H1 (cell line): ENCODE measurements at regions not wholly inside any gene's neighbourhood (a gene's known extent, or its start where the extent isn't known, plus 50 kb on each side); places are given as distances from the start of the nearest gene placed in this dataset.

Experiments used
- CBX8 ChIP-seq: fragments of 300-800, 300-1000 bp; sonication (generic); IDR thresholded peaks from 2 replicates; pipeline ENCODE4 v1.7.1; 2016; ENCODE audit warnings: low read depth, low read length, borderline replicate concordance
- CHD2 ChIP-seq: IDR thresholded peaks from 2 replicates; pipeline ENCODE4 v1.6.1; 2012; ENCODE audit warnings: low read length, improper control_type of control experiment
- CHD7 ChIP-seq: fragments of 300-600 bp; sonication (generic); IDR thresholded peaks from 2 replicates; pipeline ENCODE4 v1.7.1; 2012; ENCODE audit warnings: low read length, moderate library complexity, mild to moderate bottlenecking, inconsistent platforms; ENCODE audit not compliant: insufficient replicate concordance
- E2F6 ChIP-seq: IDR thresholded peaks from 2 replicates; pipeline ENCODE4 v1.6.1; 2012; ENCODE audit warnings: inconsistent platforms
- HDAC6 ChIP-seq: IDR thresholded peaks from one replicate; pipeline ENCODE4 v1.7.1; 2012; ENCODE audit warnings: low read depth, mild to moderate bottlenecking, inconsistent platforms, low read length, moderate library complexity
- USF2 ChIP-seq: IDR thresholded peaks from 2 replicates; pipeline ENCODE4 v1.6.1; 2011; ENCODE audit warnings: low read length, improper control_type of control experiment

GRCh38 chr10:2019281-2019680, 282.0 kb upstream of the ADARB2 start (continued):
- TF ChIP-seq CHD7 (no peak), HDAC6 (no peak), CHD2 (no peak), E2F6 (no peak), CBX8 (no peak), USF2 (no peak)
